HG02943 (cell line): ENCODE measurements at regions not wholly inside any gene's neighbourhood (a gene's known extent, or its start where the extent isn't known, plus 50 kb on each side); places are given as distances from the start of the nearest gene placed in this dataset.
"Not testable (repeated sequence)": the region's sequence is repeated elsewhere in the genome, so short reads cannot be mapped to it uniquely, and the experiment has no call there.

ENCODE experiments used
- ATAC-seq: cut with Tn5 transposase; IDR thresholded peaks from one replicate; pipeline ENCODE4 v1.9.1; 2021; ENCODE audit warnings: mild to moderate bottlenecking, low read depth, moderate library complexity; ENCODE audit not compliant: unreplicated experiment

GRCh38 chrX:42175843-42176242 is 252.5 kb upstream of the CASK start:
- no peak for ATAC-seq

GRCh38 chrX:42157923-42158322 is 234.6 kb upstream of the CASK start:
- not testable (repeated sequence) for ATAC-seq

DNA sequence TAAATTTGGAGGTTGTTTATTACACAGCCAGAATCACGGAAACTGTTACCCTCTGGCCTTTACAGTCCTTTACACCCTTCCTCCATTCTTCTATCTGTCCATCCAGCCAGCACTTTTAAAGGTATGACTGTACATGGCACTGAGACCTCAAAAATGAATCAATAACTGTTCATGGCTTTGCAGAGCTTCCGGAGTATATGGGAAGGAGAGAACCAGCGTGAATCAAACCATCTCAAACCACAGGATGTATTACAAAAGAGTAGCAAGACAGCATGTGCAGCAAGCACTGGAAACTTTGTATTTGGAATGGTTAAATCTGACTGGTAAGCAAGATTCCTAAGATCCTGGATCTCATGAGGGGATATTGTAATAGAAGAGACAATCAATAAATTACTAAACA is 228.5 kb upstream of the CASK start:
- no peak for ATAC-seq

- ATAC-seq = no peak
Measured at GRCh38 chrX:42149765-42150164, 226.4 kb upstream of the CASK start.

GRCh38 chrX:42149281-42149680 is 225.9 kb upstream of the CASK start:
- no peak for ATAC-seq

GRCh38 chrX:42143866-42144592 is 220.7 kb upstream of the CASK start:
- no peak for ATAC-seq

DNA sequence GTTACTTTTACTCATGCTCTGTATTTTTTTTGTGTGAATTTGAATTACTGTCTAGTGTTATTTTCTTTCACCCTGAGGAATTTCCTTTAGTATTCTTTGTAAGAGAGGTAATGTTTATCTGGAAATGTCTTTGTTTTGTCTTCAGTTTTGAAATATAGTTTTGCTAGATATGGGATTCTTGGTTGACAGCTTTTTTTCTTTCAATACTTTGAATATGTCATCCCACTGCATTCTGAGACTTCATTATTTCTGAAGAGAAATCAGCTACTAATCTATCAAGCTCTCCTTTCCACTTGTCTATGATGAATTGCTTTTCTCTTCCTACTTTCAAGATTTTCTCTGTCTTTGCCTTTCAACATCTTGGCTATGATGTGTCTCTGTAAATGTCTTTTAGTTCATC is 217.0 kb upstream of the CASK start:
- no peak for ATAC-seq

DNA sequence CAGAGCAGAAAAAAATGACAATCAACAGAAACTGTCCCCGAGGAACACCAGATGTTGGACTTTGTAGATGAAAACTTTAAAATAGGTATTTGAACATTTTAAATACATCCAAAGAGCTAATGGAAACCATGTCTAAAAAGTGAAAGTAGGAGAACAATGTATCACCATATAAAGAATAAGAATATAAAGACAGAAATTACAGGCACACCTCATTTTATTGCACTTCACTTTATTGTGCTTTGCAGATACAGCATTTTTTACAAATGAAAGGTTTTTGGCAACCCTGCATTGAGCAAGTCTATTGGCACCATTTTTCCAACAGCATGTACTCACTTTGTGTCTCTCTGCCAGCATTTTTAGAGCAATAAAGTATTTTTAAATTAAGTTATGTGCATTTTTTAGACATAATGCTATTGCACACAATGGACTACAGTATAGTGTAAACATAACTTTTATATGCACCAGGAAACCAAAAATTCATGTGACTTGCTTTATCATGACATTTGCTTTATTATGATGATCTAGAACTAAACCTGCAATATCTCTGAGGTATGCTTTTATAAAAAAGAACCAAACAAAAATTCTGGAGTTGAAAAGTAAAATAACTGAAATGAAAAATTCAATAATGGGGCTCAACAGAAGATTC is 212.4 kb upstream of the CASK start:
- no peak for ATAC-seq

GRCh38 chrX:42131856-42132255 is 208.5 kb upstream of the CASK start:
- ATAC-seq = no peak

DNA sequence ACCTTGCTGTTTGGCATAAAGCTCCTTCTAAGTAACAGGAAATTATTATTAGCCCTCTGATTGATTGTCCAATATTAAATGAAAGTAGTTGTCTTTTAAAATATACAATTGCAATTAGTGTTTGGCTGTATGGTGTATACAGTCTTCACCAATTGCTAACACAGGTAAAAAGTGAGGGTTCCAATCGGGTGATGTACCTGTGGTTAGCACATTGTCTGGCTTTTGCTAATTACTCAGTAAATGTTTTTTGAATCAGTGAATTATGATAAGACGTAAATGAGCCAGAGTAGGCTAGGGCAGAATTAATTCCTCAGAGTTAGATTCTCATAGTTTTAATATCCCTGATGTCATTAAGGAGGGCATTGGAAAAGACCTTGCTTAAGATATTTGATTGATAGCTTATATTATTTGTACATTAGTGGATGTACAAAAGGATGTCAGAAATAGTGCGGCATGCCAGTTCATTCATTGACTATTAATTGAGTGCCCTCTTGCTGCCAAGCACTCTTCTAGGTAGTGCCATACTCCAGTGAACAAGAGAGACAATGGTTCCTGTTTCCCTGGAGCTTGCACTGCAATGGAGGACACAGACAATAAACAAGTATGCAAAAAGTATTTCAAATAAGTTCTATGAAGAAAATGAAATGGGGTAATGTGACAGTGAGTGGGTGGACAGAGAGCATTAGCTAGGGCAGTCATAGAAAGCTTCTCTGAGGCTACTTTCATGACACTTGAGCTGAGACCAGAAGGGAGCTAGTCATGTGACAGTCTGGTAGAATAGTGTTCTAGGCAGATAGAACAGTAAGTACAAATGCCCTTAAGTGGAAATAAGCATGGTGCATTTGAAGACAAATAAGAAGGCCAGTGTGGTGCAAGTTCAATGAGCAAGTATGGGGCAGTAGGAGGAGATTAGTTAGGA is 205.9 kb upstream of the CASK start:
- ATAC-seq = no peak

GRCh38 chrX:42128587-42128986 is 205.2 kb upstream of the CASK start:
- ATAC-seq = no peak

GRCh38 chrX:42128020-42128419 is 204.7 kb upstream of the CASK start:
- no peak for ATAC-seq

DNA sequence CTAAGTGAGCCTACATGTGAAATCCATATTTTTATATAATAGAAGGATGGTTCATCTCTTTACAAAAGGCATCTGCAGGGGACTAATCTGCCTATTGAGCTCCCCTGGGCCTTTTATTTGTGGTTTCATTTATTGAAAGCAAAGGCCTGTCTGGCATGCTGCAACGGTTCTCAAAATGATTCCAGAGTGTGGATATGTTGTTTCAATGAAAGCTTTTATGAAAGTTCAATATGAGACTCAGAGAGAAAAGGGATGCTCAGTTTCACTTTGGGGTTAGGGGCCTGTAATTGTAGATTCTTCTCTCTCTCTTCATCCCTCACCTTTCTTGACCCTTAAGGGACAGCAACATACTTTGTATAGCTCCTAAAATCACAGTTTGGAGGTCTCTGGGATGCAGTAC is 204.2 kb upstream of the CASK start:
- no peak for ATAC-seq

DNA sequence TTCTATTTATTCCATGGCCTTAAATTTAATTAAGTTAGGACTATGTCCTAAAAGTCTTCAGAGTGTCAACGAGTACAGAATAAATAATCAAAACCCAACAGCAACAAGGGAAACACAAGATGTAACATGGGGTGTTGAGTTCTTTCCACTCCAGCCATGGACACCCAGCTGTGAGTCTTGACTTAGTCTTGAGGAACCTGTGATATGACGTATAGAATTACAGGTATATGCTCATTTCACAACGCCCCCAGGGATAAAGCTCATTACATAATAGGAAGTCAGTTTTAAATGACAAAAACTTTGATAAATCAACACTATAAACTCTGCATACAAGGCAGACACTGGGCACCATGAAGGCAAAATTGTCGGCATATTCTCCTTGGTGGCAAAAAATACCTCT is 200.0 kb upstream of the CASK start:
- no peak for ATAC-seq

GRCh38 chrX:42119076-42119475 is 195.7 kb upstream of the CASK start:
- no peak for ATAC-seq

GRCh38 chrX:42117318-42117717 is 194.0 kb upstream of the CASK start:
- ATAC-seq = peak; percentile 83

DNA sequence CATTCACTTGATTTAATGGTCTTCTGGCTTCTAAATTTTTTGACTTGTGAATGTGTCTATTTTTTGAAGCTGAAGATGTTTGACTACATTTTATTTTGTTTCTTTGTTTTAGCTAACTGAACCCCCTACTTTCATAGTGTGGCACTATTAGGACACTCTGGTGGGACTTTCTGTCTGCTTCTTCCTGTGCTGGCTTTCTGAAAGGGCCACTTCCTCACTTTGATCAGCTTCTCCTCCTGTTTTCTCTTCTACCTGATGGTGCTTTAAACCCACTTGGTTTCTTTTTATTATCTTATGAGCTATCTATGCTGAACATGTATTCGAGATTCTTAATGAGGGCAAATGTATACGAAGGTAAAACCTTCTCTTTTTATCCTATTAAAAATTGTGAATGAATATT is 186.1 kb upstream of the CASK start:
- ATAC-seq = no peak

GRCh38 chrX:42107495-42108488 is 184.4 kb upstream of the CASK start:
- no peak for ATAC-seq

DNA sequence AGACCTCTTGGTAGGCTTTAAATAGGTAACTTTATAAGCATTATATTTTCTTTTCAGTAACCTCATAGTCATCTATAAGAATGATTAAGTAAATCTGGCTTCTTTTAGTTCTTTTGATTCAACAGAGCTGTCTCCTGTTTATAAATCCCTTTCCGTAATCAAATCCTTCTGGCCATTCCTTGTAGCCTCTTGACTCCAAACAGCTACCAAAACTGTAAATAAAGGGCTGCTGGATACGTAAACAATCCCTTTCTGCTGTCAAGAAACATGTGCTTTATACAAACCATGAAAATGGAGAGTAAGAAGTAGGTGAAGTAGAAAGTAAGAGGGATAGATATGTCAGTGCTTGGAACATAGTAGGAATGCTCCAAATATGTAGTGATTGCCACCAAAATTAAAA is 183.2 kb upstream of the CASK start:
- ATAC-seq = no peak

- ATAC-seq = no peak
Measured at GRCh38 chrX:42102586-42103282, 179.4 kb upstream of the CASK start.
